Stomach (tissue), 4 donors: ENCODE measurements at regions not wholly inside any gene's neighbourhood (a gene's known extent, or its start where the extent isn't known, plus 50 kb on each side); places are given as distances from the start of the nearest gene placed in this dataset.

Source experiments
- EP300 ChIP-seq: sonication (generic); formaldehyde crosslinking; IDR thresholded peaks from one replicate; pipeline ENCODE4 v1.6.1; 2017; ENCODE audit warnings: antibody characterized with exemption
- POLR2A ChIP-seq, 4 donors: fragments of 450-650 bp; IDR thresholded peaks; one replicate each; pipeline ENCODE4 v1.6.1; 2016; ENCODE audit warnings: antibody characterized with exemption in 4 of 4, control low read depth in 2 of 4, mild to moderate bottlenecking in 1 of 4, moderate library complexity in 1 of 4
- POLR2AphosphoS5 ChIP-seq, 3 donors: sonication (generic); formaldehyde crosslinking; IDR thresholded peaks; one replicate each; pipeline ENCODE4 v1.6.1; 2016; ENCODE audit warnings: antibody characterized with exemption in 3 of 3
- TF ChIP-seq, protein P1 (sequence below), 7 experiments: fragments of 450-650 bp in 4 of 7; fragments of 200-600 bp in 3 of 7; sonication (generic) in 3 of 7; IDR thresholded peaks; one replicate each; pipeline ENCODE4 v1.5.1; 2016 to 2019; ENCODE audit warnings: antibody characterized with exemption in 7 of 7, control low read depth in 2 of 7, mild to moderate bottlenecking in 1 of 7

DNA sequence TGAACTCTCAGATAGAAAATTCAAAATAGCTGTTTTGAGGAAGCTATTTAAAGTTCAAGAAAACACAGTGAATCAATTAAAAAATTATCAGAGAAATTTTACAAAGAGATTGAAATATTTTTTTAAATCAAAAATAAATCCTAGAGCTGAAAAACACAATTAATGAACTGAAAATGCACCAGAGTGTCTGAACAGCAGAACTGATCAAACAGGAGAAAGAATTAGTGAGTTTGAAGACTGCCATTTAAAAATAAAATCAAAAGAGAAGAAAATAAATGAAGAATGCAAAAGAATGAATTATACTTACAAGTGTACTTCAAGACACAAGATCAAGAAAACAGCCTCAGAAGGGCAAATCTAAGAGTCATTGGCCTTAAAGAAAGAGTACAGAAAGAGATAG lies 1000.2 kb upstream of the ATXN8OS start:
- no peak for TF ChIP-seq POLR2A (IDR thresholded peaks at IDR 0.05)
- TF ChIP-seq, protein P1, sequence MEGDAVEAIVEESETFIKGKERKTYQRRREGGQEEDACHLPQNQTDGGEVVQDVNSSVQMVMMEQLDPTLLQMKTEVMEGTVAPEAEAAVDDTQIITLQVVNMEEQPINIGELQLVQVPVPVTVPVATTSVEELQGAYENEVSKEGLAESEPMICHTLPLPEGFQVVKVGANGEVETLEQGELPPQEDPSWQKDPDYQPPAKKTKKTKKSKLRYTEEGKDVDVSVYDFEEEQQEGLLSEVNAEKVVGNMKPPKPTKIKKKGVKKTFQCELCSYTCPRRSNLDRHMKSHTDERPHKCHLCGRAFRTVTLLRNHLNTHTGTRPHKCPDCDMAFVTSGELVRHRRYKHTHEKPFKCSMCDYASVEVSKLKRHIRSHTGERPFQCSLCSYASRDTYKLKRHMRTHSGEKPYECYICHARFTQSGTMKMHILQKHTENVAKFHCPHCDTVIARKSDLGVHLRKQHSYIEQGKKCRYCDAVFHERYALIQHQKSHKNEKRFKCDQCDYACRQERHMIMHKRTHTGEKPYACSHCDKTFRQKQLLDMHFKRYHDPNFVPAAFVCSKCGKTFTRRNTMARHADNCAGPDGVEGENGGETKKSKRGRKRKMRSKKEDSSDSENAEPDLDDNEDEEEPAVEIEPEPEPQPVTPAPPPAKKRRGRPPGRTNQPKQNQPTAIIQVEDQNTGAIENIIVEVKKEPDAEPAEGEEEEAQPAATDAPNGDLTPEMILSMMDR (IDR thresholded peaks at IDR 0.05) = no peak
- no peak for TF ChIP-seq EP300
- TF ChIP-seq POLR2AphosphoS5 (IDR thresholded peaks at IDR 0.05) = no peak
